NT2/D1 (cell line): ENCODE measurements at regions not wholly inside any gene's neighbourhood (a gene's known extent, or its start where the extent isn't known, plus 50 kb on each side); places are given as distances from the start of the nearest gene placed in this dataset.

Experiments
- SUZ12 ChIP-seq: IDR thresholded peaks from 2 replicates; pipeline ENCODE4 v1.6.1; 2011; ENCODE audit not compliant: insufficient read length, insufficient read depth; ENCODE audit errors: extremely low read depth
- YY1 ChIP-seq: IDR thresholded peaks from 2 replicates; pipeline ENCODE4 v1.6.1; 2011; ENCODE audit not compliant: insufficient read length, insufficient read depth

DNA sequence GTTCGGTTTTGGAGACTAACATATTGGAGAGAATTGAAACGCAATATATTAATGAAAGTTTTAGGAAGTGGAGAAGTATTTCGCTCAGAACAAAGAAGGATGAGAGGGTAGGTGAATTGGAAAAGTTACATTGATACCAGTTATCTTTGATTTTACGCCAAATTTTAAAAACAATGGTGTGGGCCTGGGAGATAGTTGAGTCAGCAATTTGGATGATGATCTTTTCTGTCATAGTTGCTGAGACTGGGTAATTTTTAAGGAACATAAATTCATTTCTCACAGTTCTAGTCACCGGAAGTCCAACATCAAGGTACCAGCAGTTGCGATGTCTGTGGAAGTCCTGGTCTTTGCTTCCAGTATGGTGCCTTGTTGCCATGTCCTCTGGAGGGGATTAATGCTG lies 644.8 kb upstream of the LCORL start:
- TF ChIP-seq SUZ12: no peak
- no peak for TF ChIP-seq YY1
